ENCODE measurements at regions not wholly inside any gene's neighbourhood (a gene's known extent, or its start where the extent isn't known, plus 50 kb on each side); places are given as distances from the start of the nearest gene placed in this dataset.

GRCh38 chr3:162192340-162193029, 695.9 kb downstream of the OTOL1 start:
- TF ChIP-seq SMC3 (IDR thresholded peaks at IDR 0.05) (no peak), CTCF (IDR thresholded peaks at IDR 0.05) (no peak), ZC3H11A (IDR thresholded peaks at IDR 0.05) (no peak), ELK1 (IDR thresholded peaks at IDR 0.05; ENCODE audit: low read depth, low read length) (no peak), RCOR1 (IDR thresholded peaks at IDR 0.05; ENCODE audit: low read depth, low read length) (no peak), JUN (IDR thresholded peaks at IDR 0.05) (no peak)

Data from A549 (cell line).